ENCODE measurements at regions not wholly inside any gene's neighbourhood (a gene's known extent, or its start where the extent isn't known, plus 50 kb on each side); places are given as distances from the start of the nearest gene placed in this dataset.

GRCh38 chr1:209207126-209207700, 376.3 kb upstream of the CAMK1G start:
- no peak for TF ChIP-seq EP300 (IDR thresholded peaks at IDR 0.05)
- TF ChIP-seq POLR2A (IDR thresholded peaks at IDR 0.05): no peak
- no peak for TF ChIP-seq CTCF (IDR thresholded peaks at IDR 0.05)
- TF ChIP-seq POLR2AphosphoS5 (IDR thresholded peaks at IDR 0.05): no peak
